Prostate gland (tissue), 2 donors: ENCODE measurements at regions not wholly inside any gene's neighbourhood (a gene's known extent, or its start where the extent isn't known, plus 50 kb on each side); places are given as distances from the start of the nearest gene placed in this dataset.

Source experiments
- CTCF ChIP-seq, 4 experiments: fragments of 200-600 bp in 2 of 4; fragments of 450-650 bp in 2 of 4; sonication (generic) in 2 of 4; IDR thresholded peaks; 1 replicate in 3 of 4; 2 replicates in 1 of 4; pipeline ENCODE4 v1.5.1; 2016 to 2019; ENCODE audit warnings: antibody characterized with exemption in 4 of 4, mild to moderate bottlenecking in 2 of 4, moderate library complexity in 2 of 4
- POLR2A ChIP-seq: fragments of 450-650 bp; IDR thresholded peaks from one replicate; pipeline ENCODE4 v1.6.1; 2016; ENCODE audit warnings: antibody characterized with exemption, mild to moderate bottlenecking
- POLR2AphosphoS5 ChIP-seq: sonication (generic); formaldehyde crosslinking; IDR thresholded peaks from one replicate; pipeline ENCODE4 v1.6.1; 2017; ENCODE audit warnings: antibody characterized with exemption

- no peak for TF ChIP-seq POLR2A
- no peak for TF ChIP-seq POLR2AphosphoS5
- TF ChIP-seq CTCF (IDR thresholded peaks at IDR 0.05): no peak
Measured at GRCh38 chr4:184934961-184935360, 83.3 kb upstream of the HELT start.
